Neural crest cell (in vitro differentiated cells): ENCODE measurements at regions not wholly inside any gene's neighbourhood (a gene's known extent, or its start where the extent isn't known, plus 50 kb on each side); places are given as distances from the start of the nearest gene placed in this dataset.

ENCODE experiments used
- DNase-seq: peaks from one replicate; pipeline ENCODE4 v3.0.0; 2021; ENCODE audit warnings: low read depth, mixed read lengths, low spot score
- H3K27ac Mint-ChIP-seq: one replicate; pipeline ENCODE4 v1.8.0; 2021; ENCODE audit warnings: mild to moderate bottlenecking, mixed read lengths; ENCODE audit not compliant: unreplicated experiment
- H3K27me3 Mint-ChIP-seq: 2 replicates; pipeline ENCODE4 v1.8.0; 2021; ENCODE audit warnings: low read depth, mild to moderate bottlenecking, mixed read lengths
- H3K36me3 Mint-ChIP-seq: 2 replicates; pipeline ENCODE4 v1.8.0; 2021; ENCODE audit warnings: low read depth, mild to moderate bottlenecking, mixed read lengths
- H3K4me1 Mint-ChIP-seq: 2 replicates; pipeline ENCODE4 v1.8.0; 2021; ENCODE audit warnings: mixed read lengths
- H3K4me3 Mint-ChIP-seq: one replicate; pipeline ENCODE4 v1.8.0; 2021; ENCODE audit warnings: mild to moderate bottlenecking, mixed read lengths
- H3K9me3 Mint-ChIP-seq: 2 replicates; pipeline ENCODE4 v1.8.0; 2021; ENCODE audit warnings: mixed read lengths
- CTCF ChIP-seq: fragments of 200-600 bp; sonication (generic); conservative IDR thresholded peaks from 2 replicates; pipeline ENCODE4 v1.5.0; 2021; ENCODE audit warnings: antibody characterized with exemption, mild to moderate bottlenecking

DNA sequence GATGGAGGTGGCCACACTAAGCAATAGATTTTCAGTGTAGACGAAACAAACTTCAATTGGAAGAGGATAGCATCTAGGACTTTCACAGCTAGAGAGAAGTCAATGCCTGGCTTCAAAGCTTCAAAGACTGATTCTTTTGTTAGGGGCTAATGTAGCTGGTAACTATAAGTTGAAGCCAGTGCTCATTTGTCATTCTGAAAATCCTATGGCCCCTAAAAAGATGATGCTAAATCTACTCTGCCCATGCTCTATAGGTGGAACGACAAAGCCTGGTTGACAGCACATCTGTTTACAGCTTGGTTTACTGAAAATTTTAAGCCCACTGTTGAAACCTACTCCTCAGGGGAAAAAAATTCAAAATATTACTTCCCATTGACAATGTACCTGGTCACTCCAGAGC, 226.7 kb downstream of the BCAS1 start:
- H3K9me3 Mint-ChIP-seq: no peaks in the 10 kb centered on the region
- H3K36me3 Mint-ChIP-seq: no peaks in the 10 kb centered on the region
- no peaks in the 10 kb centered on the region for H3K27me3 Mint-ChIP-seq
- no peak for DNase-seq
- no peak for TF ChIP-seq CTCF
- no peak overlapping the region for H3K27ac Mint-ChIP-seq
- H3K4me1 Mint-ChIP-seq: peaks cover 19% of the 10 kb centered on the region
- no peak overlapping the region for H3K4me3 Mint-ChIP-seq

- no peak for DNase-seq
- no peaks in the 10 kb centered on the region for H3K9me3 Mint-ChIP-seq
- peaks cover 9% of the 10 kb centered on the region for H3K4me1 Mint-ChIP-seq
- TF ChIP-seq CTCF: no peak
- H3K27me3 Mint-ChIP-seq: no peaks in the 10 kb centered on the region
- H3K27ac Mint-ChIP-seq: no peak overlapping the region
- no peak overlapping the region for H3K4me3 Mint-ChIP-seq
- H3K36me3 Mint-ChIP-seq: no peaks in the 10 kb centered on the region
These were observed 227.9 kb downstream of the BCAS1 start for GRCh38 chr20:53842301-53843099.

DNA sequence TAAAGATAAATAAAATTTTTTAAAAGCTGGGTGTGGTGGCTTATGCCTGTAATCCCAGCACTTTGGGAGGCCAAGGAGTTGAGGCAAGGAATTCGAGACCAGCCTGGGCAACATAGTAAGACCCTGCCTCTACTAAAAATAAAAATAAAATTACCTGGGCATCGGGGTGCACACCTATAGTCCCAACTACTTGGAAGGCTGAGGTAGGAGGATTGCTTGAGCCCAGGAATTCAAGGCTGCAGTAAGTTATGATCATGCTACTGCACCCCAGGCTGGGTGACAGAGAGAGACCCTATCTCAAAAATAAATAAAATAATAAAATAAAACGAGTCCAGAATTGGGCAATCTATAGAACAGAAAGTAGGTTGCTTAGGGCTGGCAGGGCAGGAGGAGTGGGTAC, 228.7 kb downstream of the BCAS1 start:
- no peak for DNase-seq
- no peaks in the 10 kb centered on the region for H3K27me3 Mint-ChIP-seq

DNA sequence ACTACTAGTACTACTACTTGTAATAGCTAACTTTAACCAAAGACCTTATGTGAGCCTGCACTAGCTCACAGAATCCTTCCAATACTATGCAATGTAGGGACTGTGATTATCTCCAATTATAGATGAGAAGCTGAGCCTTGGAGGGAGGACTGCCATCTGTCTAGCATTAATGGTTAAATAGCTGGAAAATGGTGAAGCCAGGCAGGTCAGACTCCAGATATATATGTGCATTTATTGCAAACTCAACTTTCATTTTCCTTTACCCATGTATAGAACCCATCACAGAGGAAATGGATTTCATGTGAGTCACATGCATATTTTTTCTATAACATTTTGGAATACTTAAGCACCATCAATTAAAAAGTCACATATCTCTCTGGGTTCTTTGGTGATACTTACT, 229.9 kb downstream of the BCAS1 start:
- no peak overlapping the region for H3K27ac Mint-ChIP-seq

More for the DNA sequence above, 228.7 kb downstream of the BCAS1 start:
- no peaks in the 10 kb centered on the region for H3K36me3 Mint-ChIP-seq
- no peaks in the 10 kb centered on the region for H3K9me3 Mint-ChIP-seq
- no peak overlapping the region for H3K4me3 Mint-ChIP-seq
- peaks cover 4% of the 10 kb centered on the region for H3K4me1 Mint-ChIP-seq
- no peak for TF ChIP-seq CTCF
- no peak overlapping the region for H3K27ac Mint-ChIP-seq

DNA sequence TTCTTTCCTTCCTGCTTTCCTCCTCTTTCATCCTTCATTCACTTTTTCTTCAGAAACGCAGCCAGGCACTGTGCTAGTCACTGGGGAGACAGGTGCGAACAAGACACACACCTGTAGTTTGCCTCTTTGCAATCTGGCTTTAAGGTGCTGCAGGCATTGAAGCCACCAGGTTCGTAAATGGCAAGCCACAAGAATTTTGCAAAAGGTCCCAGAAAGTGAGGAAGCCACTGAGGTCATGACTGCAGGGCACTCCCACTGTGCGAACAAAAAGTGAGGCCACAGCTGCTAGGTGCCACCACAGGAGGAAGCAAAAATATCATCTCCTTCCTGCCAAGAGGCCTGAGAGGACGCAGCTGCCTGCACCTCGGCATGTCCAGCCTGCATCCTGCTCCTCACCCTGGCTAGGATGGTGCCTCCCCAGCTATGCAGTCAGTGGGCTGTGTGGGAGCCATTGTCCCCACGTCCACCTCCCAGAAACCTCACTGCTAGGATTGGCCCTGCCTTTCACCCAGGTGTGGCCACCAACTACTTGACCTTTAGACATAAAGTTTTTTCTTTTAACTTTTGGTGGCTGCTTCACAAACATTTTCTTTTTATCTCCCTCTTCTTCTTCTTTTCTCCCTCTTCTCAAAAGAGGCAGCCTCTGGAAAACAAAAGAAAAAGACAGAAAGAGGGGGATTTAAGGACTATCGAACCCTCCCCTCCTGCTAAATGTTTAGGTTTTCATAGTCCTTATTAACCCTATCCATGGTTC, 230.8 kb downstream of the BCAS1 start:
- no peaks in the 10 kb centered on the region for H3K27me3 Mint-ChIP-seq
- DNase-seq: no peak
- no peak overlapping the region for H3K4me3 Mint-ChIP-seq
- TF ChIP-seq CTCF: no peak
- H3K9me3 Mint-ChIP-seq: no peaks in the 10 kb centered on the region
- no peak overlapping the region for H3K27ac Mint-ChIP-seq
- H3K4me1 Mint-ChIP-seq: peaks cover 4% of the 10 kb centered on the region
- H3K36me3 Mint-ChIP-seq: no peaks in the 10 kb centered on the region

More for the DNA sequence above, 229.9 kb downstream of the BCAS1 start:
- Mint-ChIP-seq H3K4me1 (peaks cover 4% of the 10 kb centered on the region), H3K9me3 (no peaks in the 10 kb centered on the region), H3K36me3 (no peaks in the 10 kb centered on the region), H3K27me3 (no peaks in the 10 kb centered on the region), H3K4me3 (no peak overlapping the region)
- TF ChIP-seq CTCF: no peak
- DNase-seq: no peak
